ENCODE measurements at regions not wholly inside any gene's neighbourhood (a gene's known extent, or its start where the extent isn't known, plus 50 kb on each side); places are given as distances from the start of the nearest gene placed in this dataset.

DNA sequence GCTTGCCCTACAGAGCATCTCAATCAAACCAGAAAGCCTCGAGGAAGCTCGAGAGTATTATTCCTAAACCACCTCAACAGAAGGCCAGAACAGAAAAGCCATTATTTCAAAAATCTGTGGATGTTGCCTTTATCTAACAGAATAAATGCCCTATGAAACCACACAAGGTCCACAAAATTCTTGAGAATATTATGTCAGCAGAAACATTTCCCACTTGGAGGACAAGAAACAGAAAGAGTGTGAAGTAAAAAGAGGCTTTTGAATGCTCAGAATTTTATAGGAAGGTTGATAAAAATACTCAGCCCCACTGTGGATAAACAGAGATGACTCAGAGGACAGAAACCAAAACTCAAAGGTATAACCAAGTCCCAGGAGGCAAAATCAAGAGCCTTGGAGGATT is 146.4 kb upstream of the LRRC7 start:
- TF ChIP-seq CTCF (IDR thresholded peaks at IDR 0.05) (no peak), ZFX (IDR thresholded peaks at IDR 0.05; ENCODE audit: borderline replicate concordance) (no peak)
- no peak overlapping the region for H3K27ac ChIP-seq

DNA sequence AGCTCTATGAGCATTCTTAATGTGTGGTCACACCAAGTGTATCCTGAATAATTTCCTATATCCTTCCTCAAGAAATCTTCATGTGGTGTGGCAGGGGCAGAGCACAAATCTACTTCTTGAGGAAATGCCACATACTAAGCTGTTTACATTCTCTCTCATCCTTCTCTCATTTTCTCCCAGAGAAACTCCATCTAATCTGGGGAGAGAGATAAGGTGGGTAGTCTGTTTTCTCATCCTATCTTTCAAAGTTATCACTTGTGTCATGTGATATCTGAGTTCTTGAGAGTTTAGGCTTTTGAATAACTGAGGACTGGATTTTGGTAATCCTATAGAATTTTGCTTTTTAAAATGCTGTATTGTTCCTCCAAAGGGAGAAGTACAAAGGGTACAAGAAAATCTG is 141.9 kb upstream of the LRRC7 start:
- no peak for TF ChIP-seq CTCF (IDR thresholded peaks at IDR 0.05)
- TF ChIP-seq ZFX (IDR thresholded peaks at IDR 0.05; ENCODE audit: borderline replicate concordance), result no peak

DNA sequence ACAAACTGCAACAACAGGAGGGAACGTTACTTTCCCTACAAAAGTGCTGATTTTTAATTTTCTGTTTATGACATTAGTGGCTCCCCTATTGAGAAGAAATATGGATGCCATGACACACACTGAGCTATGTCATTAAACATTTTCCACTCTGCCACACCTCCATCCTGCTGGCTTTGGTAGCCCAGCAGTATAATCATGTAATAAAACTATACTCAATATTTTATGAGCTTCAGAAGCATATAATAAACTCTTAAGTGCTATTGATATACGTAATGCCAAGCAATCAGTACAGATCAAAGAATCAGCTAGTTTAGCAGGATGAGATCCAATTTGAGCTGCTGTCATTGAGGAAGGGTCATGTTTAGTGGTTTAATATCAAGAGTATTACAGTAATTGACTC is 141.3 kb upstream of the LRRC7 start:
- TF ChIP-seq ZFX (IDR thresholded peaks at IDR 0.05; ENCODE audit: borderline replicate concordance), result no peak
- no peak for TF ChIP-seq CTCF (IDR thresholded peaks at IDR 0.05)
- peak overlapping the region; percentile 20; the same call in 1 of the 2 replicates for H3K27ac ChIP-seq

More for the DNA sequence above, 141.9 kb upstream of the LRRC7 start:
- peak overlapping the region; percentile 20; the same call in 1 of the 2 replicates for H3K27ac ChIP-seq

DNA sequence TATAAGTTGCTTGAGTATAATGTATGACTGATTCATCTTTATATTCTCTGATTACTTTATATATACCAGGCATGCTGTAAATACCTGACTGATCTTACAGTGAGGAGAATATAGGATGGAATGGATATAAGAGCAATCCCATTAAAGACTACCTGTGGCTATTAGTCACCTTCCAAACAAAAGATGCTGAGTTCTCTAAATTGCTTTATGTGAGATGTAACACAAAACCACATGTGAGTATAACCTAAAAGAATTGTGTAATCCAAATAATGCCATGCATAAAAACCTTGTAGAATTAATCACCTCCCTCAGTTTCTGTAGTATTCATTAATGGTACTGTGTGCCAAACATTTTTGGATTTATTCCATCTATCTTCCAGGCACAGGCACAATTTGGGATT is 134.6 kb upstream of the LRRC7 start:
- H3K27ac ChIP-seq, result no peak overlapping the region
- no peak for TF ChIP-seq ZFX (IDR thresholded peaks at IDR 0.05; ENCODE audit: borderline replicate concordance)
- TF ChIP-seq CTCF (IDR thresholded peaks at IDR 0.05), result no peak

DNA sequence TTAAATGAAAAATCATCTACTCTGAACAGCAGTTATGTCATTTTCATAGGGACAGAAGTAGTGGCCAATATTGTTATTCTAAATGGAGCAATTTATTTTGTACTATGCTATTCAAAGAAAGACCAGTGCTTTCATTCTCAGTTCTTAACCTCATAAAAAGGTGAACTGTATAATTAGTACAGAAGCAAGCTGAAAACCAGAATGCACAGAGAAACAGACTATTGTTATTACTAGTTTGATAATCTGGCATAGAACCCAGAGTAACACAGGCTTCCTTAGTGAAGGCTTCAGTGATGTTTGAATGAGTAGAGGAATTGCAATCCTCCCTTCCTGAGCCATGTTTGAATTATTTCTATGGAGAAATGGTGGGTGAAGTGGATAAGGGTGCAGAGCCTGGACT is 131.6 kb upstream of the LRRC7 start:
- TF ChIP-seq CTCF (IDR thresholded peaks at IDR 0.05) (no peak), ZFX (IDR thresholded peaks at IDR 0.05; ENCODE audit: borderline replicate concordance) (no peak)
- no peak overlapping the region for H3K27ac ChIP-seq

DNA sequence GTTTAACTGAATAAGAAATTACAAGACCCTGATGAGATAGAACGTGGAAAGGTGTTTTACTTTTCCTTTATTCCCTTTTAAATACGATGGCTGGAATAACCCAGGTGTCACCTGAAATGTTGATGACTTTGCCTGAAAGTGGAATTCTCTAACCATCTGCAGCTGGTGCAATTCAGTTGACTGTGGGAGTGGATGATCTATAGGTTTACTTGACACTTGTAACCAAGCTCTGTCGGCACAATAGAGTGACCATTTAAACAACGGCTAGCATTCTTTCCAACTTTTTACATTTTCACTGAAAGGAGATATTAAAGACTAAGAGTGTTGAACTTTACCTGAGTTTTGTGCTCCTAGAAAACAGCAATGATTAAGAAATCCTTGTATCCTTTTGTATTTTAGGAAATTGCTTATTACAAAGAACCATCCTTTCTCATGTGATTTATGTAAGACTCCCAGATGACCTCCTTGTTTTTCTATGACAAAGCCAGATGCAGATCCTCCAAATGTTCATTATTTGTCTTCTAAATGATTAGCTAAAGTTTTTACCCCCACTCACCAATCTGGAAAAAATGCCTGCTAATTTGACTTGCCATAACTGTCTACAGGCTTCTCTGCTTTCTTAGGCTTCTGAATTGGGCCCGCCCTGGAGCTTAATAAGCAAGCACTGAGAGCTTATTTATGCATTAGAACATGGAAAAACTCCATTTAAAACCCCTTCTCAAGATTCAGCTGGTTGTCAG is 129.5 kb upstream of the LRRC7 start:
- TF ChIP-seq ZFX (IDR thresholded peaks at IDR 0.05; ENCODE audit: borderline replicate concordance) (no peak), CTCF (IDR thresholded peaks at IDR 0.05) (no peak)
- no peak overlapping the region for H3K27ac ChIP-seq

DNA sequence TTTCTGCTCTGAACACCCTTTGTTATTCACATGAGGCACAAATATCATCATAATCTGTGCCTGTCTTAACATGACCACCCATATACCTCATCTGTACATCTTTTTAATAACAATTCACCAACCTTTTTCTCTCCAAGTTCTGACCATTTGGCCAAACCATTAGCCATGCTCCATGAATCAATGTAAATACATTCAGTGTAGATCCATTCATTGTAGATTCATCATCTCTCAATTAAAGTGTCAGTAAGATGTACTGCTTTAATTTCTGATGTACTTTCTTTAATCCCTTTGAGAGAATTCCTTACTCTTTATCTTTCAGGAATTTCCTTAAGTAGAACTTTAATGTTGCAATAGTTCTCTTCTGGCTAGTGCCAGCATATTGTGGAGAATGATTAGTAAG is 126.2 kb upstream of the LRRC7 start:
- H3K27ac ChIP-seq, result no peak overlapping the region
- TF ChIP-seq CTCF (IDR thresholded peaks at IDR 0.05) (no peak), ZFX (IDR thresholded peaks at IDR 0.05; ENCODE audit: borderline replicate concordance) (no peak)

Data from 22Rv1 (cell line).